ENCODE measurements at regions not wholly inside any gene's neighbourhood (a gene's known extent, or its start where the extent isn't known, plus 50 kb on each side); places are given as distances from the start of the nearest gene placed in this dataset.

DNA sequence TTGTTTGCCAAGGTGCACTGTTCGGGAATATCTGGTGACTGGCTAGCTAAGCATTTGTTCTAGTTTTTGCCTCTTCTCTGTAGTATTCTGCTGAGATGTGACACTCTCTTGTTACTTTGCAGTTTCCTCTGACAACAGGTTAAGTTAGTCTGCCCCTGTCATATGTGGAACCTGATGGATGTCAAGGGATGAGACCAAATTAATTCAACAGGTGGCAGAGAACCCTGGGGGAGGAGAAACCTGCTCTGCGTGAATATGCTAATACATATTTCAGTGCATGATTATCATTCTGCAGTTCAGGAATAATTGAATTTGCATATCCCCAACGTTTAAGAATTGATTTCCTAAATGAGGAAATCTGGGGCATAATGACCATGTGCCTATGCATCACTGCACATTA, 777.3 kb downstream of the PDCD6IP start:
- CTCF ChIA-PET, result no interaction called here
- TF ChIP-seq, protein P1, sequence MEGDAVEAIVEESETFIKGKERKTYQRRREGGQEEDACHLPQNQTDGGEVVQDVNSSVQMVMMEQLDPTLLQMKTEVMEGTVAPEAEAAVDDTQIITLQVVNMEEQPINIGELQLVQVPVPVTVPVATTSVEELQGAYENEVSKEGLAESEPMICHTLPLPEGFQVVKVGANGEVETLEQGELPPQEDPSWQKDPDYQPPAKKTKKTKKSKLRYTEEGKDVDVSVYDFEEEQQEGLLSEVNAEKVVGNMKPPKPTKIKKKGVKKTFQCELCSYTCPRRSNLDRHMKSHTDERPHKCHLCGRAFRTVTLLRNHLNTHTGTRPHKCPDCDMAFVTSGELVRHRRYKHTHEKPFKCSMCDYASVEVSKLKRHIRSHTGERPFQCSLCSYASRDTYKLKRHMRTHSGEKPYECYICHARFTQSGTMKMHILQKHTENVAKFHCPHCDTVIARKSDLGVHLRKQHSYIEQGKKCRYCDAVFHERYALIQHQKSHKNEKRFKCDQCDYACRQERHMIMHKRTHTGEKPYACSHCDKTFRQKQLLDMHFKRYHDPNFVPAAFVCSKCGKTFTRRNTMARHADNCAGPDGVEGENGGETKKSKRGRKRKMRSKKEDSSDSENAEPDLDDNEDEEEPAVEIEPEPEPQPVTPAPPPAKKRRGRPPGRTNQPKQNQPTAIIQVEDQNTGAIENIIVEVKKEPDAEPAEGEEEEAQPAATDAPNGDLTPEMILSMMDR (IDR thresholded peaks at IDR 0.05; ENCODE audit: control extremely low read depth, extremely low read depth, low read depth, missing control alignments), result no peak
- DNase-seq (ENCODE audit: extremely low spot score), result no peak
- POLR2A ChIA-PET, result no interaction called here

DNA sequence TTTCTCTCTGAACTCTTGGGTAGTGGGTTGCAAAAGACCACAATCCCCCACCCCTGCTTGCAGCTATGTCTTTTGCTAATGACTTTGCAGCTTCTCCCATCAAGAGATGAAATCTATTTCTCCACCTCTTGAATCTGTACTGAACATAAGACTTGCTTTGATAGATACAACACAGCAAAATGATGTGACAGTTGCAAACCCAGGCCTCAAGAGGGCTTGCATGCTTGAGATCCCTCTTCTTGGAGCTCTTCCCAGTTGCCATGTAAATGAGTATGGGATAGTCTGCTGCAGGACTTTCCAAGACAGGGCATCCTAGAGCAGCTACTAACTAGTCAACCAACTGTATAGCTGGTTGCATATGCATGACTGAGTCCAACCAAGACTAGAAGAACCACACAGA, 783.6 kb downstream of the PDCD6IP start:
- no peak for DNase-seq (ENCODE audit: extremely low spot score)
- TF ChIP-seq, protein P1 (IDR thresholded peaks at IDR 0.05; ENCODE audit: control extremely low read depth, extremely low read depth, low read depth, missing control alignments), result no peak

DNA sequence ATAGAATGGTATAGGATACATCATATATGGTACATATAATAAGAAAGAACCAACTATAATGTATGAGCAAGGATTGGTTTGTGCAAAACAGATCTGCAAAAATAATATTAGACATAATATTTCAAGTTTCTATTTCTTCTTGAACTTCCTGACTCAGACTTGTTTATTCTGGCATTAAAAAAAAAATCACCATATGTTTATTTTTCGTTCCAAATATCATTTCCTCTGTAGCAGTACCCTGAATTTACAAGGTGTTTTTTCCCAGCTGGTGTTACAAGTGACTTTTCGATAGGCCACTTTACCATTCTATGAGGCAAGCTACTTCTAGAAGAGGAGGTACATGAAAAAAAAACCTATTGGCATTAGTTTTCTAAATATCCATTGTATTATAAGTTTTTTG, 785.0 kb downstream of the PDCD6IP start:
- ChIA-PET CTCF (interaction anchor here (1.3 to 2.0 kb wide), 2 partner anchors 21 to 27 kb away, joined by 3 to 4 read pairs; no protein-coding TSS in a partner anchor), POLR2A (no interaction called here)
- DNase-seq (ENCODE audit: extremely low spot score), result no peak
- TF ChIP-seq, protein P1 (IDR thresholded peaks at IDR 0.05; ENCODE audit: control extremely low read depth, extremely low read depth, low read depth, missing control alignments), result no peak

More for the DNA sequence above, 783.6 kb downstream of the PDCD6IP start:
- CTCF ChIA-PET, result interaction anchor here (1.4 kb wide), 1 partner anchor 22 kb away, joined by 4 read pairs; no protein-coding TSS in a partner anchor
- POLR2A ChIA-PET, result no interaction called here

DNA sequence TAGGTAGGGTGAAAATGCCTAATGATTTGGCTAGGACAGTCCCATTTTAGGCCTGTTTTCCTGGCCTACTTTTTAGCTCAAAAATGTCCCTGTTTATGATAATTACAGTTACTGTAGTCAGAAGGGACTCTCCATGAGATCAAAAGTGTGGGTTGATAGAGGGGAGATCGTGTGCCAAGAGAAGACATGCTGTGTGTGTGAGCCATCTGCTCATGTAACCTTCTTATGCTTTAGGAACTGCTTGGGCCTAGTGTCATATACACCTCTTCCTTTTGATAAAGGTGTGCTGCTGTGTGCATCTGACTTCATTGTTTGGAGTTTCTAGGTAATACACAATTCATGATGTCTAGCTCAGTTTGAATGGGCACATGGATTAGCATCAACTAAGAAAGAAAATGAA, 786.5 kb downstream of the PDCD6IP start:
- POLR2A ChIA-PET, result no interaction called here
- CTCF ChIA-PET, result interaction anchor here (1.3 to 2.0 kb wide), 2 partner anchors 22 to 25 kb away, joined by 3 to 4 read pairs; no protein-coding TSS in a partner anchor

DNA sequence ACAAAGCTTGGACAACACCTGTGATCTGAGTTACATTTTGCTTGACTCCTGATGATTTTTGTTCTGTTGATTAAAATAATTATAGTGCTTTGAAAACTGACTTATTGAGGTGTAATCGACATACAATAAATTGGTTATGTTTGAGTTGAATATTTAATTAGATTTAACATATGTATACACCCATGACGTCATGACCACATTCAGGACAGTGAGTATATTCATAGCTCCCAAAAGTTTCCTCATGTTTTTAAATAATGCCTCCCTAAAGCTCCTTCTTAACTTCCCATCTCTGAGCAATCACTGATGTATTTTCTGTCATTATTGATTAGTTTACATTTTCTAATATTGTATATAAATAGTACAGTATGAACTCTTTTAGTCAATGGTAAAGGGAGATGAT, 801.2 kb downstream of the PDCD6IP start:
- ChIA-PET CTCF (interaction anchor here (0.7 to 1.4 kb wide), 4 partner anchors 8 to 12 kb away, joined by 3 to 5 read pairs (median 4); no protein-coding TSS in a partner anchor), POLR2A (no interaction called here)

More for the DNA sequence above, 786.5 kb downstream of the PDCD6IP start:
- no peak for DNase-seq (ENCODE audit: extremely low spot score)
- TF ChIP-seq, protein P1 (IDR thresholded peaks at IDR 0.05; ENCODE audit: control extremely low read depth, extremely low read depth, low read depth, missing control alignments), result no peak

DNA sequence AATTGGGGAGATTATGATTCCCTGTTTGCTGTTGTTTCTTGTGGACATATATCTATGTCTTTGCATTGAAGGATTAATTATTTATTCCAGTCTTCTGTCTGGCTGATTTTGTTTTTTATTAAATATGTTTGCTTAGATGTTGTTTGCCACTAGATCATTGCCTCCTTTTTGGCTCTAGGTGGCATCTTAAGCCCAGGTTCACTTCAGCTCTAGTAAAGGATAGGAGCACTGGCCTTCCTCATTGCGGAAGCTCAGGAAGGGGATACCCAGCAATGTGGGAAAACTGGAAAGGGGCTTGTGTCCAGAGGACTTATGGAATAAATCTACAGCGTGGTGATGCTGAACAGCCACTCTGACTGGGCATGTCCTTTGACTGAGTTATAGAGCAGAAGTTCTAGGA, 821.6 kb downstream of the PDCD6IP start:
- ChIA-PET CTCF (no interaction called here), POLR2A (no interaction called here)
- TF ChIP-seq, protein P1 (IDR thresholded peaks at IDR 0.05; ENCODE audit: control extremely low read depth, extremely low read depth, low read depth, missing control alignments), result no peak
- DNase-seq (ENCODE audit: extremely low spot score), result no peak

More for the DNA sequence above, 801.2 kb downstream of the PDCD6IP start:
- TF ChIP-seq, protein P1 (IDR thresholded peaks at IDR 0.05; ENCODE audit: control extremely low read depth, extremely low read depth, low read depth, missing control alignments), result no peak
- no peak for DNase-seq (ENCODE audit: extremely low spot score)
